ENCODE measurements at regions not wholly inside any gene's neighbourhood (a gene's known extent, or its start where the extent isn't known, plus 50 kb on each side); places are given as distances from the start of the nearest gene placed in this dataset.

DNA sequence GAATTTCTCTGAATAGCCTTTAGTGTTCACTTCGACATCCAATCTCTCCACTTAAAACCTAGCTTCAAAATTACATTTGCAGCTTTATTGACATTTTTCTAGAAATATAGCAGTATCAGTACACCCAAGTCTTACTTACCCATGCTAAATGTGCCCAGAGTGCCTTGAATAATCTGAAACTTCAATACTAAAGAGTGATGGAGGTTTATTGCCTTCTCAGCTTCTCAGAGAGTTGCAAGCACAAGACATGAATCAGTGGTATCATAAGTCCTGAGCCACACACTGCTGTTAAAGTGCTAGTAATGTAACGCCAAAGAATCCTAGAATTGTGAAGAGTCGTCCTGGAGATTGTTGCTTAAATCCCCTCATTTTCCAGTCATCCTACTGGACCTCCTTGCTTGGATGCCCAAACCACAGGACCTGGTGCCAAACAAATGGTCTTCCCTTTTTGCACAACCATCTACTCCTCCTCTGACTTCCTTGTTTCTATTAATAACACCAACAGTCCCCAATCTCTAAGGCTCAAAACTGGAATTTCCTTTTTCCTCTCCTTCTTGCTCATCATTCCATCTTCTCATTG lies 83.2 kb upstream of the SPATS2L start:
- DNase-seq: no peak
- no peak overlapping the region for H3K4me3 Mint-ChIP-seq
- H3K9me3 Mint-ChIP-seq: no peaks in the 10 kb centered on the region
- H3K4me1 Mint-ChIP-seq: no peaks in the 10 kb centered on the region
- peaks cover 4% of the 10 kb centered on the region for H3K27me3 Mint-ChIP-seq
- CTCF ChIA-PET: no interaction called here
- no peaks in the 10 kb centered on the region for H3K36me3 Mint-ChIP-seq
- H3K27ac Mint-ChIP-seq: no peak overlapping the region

DNA sequence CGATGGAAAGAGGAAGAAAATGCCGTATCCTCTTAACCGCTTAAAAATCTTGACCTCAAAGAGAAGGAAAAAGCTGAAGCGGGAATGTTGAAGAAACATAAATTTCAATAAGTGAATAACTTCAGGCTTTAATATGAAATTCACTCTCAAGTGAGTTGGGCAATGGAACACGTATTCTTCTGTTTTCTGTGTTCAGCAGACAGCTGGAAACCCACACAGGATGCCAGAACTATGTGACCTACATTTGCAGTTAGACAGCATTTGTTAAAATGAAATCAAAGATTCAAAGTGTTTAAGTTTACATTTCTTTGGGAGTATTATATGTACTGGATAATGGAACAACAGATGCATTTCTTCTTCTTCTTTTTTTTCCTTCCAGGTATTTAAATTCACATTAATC lies 80.5 kb upstream of the SPATS2L start:
- no peak overlapping the region for H3K4me3 Mint-ChIP-seq
- CTCF ChIA-PET: no interaction called here
- H3K27me3 Mint-ChIP-seq: peaks cover 3% of the 10 kb centered on the region
- DNase-seq: no peak
- H3K9me3 Mint-ChIP-seq: no peaks in the 10 kb centered on the region
- H3K27ac Mint-ChIP-seq: no peak overlapping the region
- no peaks in the 10 kb centered on the region for H3K4me1 Mint-ChIP-seq
- H3K36me3 Mint-ChIP-seq: no peaks in the 10 kb centered on the region

DNA sequence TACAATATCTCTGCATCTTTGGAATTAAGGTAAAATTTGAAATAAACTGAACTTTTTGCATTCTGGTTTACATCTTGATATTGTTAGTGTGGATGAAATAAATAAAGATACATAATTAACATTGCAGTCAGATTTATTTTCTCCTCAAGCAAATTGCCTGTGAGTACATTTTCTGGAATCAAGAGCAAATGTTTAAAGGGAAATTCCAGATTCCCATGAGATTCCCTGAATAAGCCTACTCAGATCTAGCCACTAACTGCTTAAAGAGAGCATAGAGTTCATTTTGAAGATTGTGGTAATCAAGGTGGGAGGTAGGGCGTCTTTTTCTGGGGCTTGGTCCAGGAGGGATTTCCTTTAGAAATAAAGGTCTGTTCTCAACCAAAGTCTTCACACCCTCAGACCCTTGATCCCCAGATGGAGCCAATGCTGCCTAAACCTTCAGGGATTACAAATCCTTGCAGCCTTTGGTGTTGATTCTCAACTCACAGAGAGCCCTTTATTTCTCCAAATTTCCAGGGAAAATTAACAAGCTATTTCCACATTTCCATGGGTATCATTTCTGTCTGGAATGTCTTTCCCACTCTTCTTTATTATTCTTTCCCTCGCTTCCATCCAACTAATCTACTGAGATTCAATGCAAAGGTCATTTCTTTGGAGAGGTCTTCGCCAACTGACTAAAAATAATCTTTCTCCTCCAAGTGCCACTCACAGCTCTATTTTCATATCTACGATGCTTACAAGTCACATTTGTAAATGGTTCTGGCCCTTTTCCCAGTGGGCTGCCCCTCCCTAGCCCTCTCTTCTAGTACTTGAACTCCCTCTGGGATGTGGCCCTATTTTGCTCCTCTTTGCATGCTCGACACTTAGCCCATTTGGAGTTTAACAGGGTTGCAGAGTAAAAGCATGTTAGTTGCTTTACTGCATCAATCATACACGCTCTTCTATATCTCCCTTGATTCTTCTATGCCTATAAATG lies 79.8 kb upstream of the SPATS2L start:
- Mint-ChIP-seq H3K27me3 (peaks cover 3% of the 10 kb centered on the region), H3K4me1 (no peaks in the 10 kb centered on the region), H3K4me3 (no peak overlapping the region), H3K9me3 (no peaks in the 10 kb centered on the region), H3K27ac (no peak overlapping the region), H3K36me3 (no peaks in the 10 kb centered on the region)
- no peak for DNase-seq
- CTCF ChIA-PET: interaction anchor here (1.2 kb wide), 1 partner anchor 12 kb away, joined by 3 read pairs; no protein-coding TSS in a partner anchor

DNA sequence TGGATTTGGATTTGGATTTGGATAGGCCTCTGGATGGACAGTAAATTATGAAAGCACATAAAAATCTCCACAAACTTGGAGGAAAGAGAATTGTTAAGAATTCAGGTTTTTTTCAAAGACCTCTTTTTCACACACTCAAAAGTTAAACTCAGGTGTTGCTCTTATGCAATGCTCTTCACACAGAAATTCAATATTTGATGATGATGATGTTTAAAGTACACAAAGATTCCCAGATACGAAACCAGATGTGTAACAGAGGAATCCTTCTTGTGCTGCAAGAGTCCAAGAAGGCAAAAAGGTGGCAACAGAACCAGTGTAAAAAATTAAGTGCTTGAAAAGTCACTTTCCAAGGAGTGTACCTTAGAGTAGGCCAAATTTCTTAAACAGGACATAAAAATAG lies 75.8 kb upstream of the SPATS2L start:
- no peaks in the 10 kb centered on the region for H3K4me1 Mint-ChIP-seq
- peaks cover 3% of the 10 kb centered on the region for H3K27me3 Mint-ChIP-seq
- no peak for DNase-seq
- no peak overlapping the region for H3K4me3 Mint-ChIP-seq
- H3K9me3 Mint-ChIP-seq: no peaks in the 10 kb centered on the region
- no peak overlapping the region for H3K27ac Mint-ChIP-seq
- CTCF ChIA-PET: no interaction called here
- H3K36me3 Mint-ChIP-seq: no peaks in the 10 kb centered on the region

DNA sequence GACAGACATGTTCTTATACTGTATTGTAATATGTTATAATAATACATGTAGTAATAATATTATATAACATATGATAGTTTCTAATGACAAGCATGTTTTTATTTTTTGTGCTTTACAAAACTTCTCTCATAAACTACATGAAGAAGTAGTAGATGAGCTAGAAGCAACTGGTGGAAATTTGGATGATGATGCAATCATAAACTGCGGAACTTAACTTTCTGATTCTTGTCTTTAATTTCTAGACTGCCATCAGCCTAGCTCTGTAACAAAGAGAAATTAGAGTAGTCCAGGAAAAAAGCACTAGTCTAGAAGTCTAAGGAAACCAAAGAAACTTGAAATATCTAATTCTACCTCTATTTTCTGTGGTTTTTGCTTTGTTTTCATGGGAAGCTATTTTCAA lies 71.0 kb upstream of the SPATS2L start:
- CTCF ChIA-PET: no interaction called here
- no peaks in the 10 kb centered on the region for H3K9me3 Mint-ChIP-seq
- H3K4me1 Mint-ChIP-seq: peaks cover 4% of the 10 kb centered on the region
- no peak overlapping the region for H3K4me3 Mint-ChIP-seq
- H3K27me3 Mint-ChIP-seq: peaks cover 15% of the 10 kb centered on the region
- no peak overlapping the region for H3K27ac Mint-ChIP-seq
- H3K36me3 Mint-ChIP-seq: no peaks in the 10 kb centered on the region
- no peak for DNase-seq

DNA sequence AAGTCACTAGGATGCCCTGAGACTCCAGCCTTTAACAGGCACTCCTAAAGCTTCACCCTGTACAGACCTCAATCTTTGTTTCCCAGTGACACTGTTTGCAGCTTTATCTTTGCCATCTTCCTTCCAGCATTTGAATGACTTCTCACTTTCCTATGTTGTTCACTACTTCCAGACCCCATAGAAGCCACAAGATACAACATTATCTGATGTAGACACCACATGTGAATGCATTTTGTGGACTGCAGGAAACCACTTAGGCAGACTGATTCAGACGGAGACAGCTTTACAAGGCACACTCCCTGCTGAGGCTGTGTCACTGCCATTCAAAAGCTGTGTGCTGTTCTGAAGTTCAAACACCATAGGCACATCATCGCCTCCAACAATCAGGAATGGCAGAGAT lies 67.3 kb upstream of the SPATS2L start:
- CTCF ChIA-PET: interaction anchor here (1.0 to 1.2 kb wide), 2 partner anchors 12 to 526 kb away, joined by 3 read pairs; no protein-coding TSS in a partner anchor
- Mint-ChIP-seq H3K4me1 (peaks cover 4% of the 10 kb centered on the region), H3K9me3 (no peaks in the 10 kb centered on the region), H3K27me3 (peaks cover 21% of the 10 kb centered on the region), H3K36me3 (no peaks in the 10 kb centered on the region), H3K4me3 (no peak overlapping the region), H3K27ac (no peak overlapping the region)
- DNase-seq: no peak

DNA sequence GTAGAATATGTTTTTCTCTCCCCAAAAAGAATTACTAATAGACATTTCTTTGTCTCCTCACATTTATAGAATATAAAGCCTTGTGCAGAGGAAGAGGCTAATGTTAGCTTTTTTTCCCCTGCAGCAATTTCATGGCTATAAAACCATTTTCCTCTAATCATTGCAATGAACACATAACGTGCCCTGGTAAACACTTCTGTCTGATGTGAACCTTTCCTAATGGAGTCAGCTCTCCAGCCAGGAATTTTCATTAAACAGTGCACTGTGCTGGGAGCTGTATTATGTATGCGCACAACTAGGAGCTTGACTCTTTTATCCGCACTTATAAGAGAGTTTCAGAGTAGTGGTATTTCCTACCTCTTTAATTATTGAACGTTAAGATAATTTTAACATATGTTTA lies 63.9 kb upstream of the SPATS2L start:
- no peak for DNase-seq
- H3K27ac Mint-ChIP-seq: no peak overlapping the region
- CTCF ChIA-PET: interaction anchor here (1.2 kb wide), 1 partner anchor 258 kb away, joined by 3 read pairs; no protein-coding TSS in a partner anchor
- no peaks in the 10 kb centered on the region for H3K36me3 Mint-ChIP-seq
- peaks cover 4% of the 10 kb centered on the region for H3K4me1 Mint-ChIP-seq
- no peaks in the 10 kb centered on the region for H3K9me3 Mint-ChIP-seq
- H3K4me3 Mint-ChIP-seq: no peak overlapping the region
- H3K27me3 Mint-ChIP-seq: peaks cover 20% of the 10 kb centered on the region

DNA sequence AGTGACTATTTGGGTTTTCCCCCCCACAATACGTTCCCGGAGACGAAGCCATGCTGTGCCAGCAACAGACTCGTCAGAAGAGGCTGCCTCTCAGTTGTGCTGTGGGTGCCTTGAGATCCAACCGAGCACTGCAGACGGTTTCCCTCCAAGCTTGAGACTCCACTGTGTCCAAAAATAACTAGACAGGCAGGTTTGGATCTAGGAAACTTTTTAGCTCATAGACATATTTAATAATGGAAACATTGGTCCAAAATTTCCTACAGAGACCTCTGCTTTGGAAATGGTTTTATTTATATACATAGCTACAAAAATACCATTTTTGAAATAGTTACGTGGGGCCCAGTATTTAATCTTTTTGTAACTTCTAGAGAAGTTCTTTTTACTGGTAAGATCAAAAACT lies 63.1 kb upstream of the SPATS2L start:
- Mint-ChIP-seq H3K9me3 (no peaks in the 10 kb centered on the region), H3K36me3 (no peaks in the 10 kb centered on the region), H3K27ac (no peak overlapping the region), H3K4me1 (peaks cover 4% of the 10 kb centered on the region), H3K27me3 (peaks cover 12% of the 10 kb centered on the region), H3K4me3 (no peak overlapping the region)
- CTCF ChIA-PET: interaction anchor here (0.7 to 1.2 kb wide), 2 partner anchors 60 to 259 kb away, joined by 3 read pairs; no protein-coding TSS in a partner anchor
- DNase-seq: no peak

DNA sequence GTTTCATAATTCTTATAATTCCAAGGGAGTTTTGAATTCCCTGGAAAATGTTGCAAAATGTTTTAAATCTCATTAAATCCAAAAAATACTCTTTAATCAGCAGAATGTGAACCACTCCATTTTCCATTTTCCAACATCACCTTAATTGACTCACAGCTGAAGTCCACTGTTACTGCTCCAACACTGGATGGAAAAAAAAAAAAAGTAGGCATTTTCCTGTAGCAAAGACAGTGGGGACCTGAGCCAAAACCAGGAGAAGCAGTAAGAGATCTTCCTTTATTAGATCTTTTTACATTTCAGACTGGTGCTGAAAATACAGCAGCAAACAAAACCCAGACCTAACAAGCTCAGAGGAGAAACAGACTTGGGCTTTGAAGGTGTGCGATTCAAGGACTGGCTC lies 62.4 kb upstream of the SPATS2L start:
- Mint-ChIP-seq H3K27ac (no peak overlapping the region), H3K36me3 (no peaks in the 10 kb centered on the region), H3K4me1 (peaks cover 3% of the 10 kb centered on the region), H3K4me3 (no peak overlapping the region), H3K9me3 (no peaks in the 10 kb centered on the region), H3K27me3 (peaks cover 11% of the 10 kb centered on the region)
- CTCF ChIA-PET: no interaction called here
- DNase-seq: no peak

DNA sequence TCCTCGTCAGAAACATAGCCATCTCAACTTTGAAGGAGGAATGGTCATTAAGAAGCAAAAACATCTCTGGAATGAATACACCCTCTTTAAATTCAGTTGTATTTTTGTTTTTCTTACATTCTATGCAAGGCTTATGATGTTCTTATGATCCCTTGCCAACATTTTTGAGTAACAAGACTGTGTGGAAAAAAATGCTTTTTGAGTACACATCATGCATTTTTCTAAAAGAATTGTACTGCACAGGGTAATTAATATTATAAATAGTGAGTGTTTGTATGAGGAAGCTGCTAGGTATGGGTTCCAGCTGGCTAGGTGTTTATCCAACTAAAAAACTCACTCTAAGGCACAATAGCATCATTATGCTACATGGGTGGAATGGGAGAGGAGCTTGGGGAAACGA lies 59.0 kb upstream of the SPATS2L start:
- CTCF ChIA-PET: no interaction called here
- H3K4me3 Mint-ChIP-seq: no peak overlapping the region
- peaks cover 11% of the 10 kb centered on the region for H3K27me3 Mint-ChIP-seq
- no peak for DNase-seq
- no peaks in the 10 kb centered on the region for H3K4me1 Mint-ChIP-seq
- no peaks in the 10 kb centered on the region for H3K36me3 Mint-ChIP-seq
- no peak overlapping the region for H3K27ac Mint-ChIP-seq
- H3K9me3 Mint-ChIP-seq: no peaks in the 10 kb centered on the region

DNA sequence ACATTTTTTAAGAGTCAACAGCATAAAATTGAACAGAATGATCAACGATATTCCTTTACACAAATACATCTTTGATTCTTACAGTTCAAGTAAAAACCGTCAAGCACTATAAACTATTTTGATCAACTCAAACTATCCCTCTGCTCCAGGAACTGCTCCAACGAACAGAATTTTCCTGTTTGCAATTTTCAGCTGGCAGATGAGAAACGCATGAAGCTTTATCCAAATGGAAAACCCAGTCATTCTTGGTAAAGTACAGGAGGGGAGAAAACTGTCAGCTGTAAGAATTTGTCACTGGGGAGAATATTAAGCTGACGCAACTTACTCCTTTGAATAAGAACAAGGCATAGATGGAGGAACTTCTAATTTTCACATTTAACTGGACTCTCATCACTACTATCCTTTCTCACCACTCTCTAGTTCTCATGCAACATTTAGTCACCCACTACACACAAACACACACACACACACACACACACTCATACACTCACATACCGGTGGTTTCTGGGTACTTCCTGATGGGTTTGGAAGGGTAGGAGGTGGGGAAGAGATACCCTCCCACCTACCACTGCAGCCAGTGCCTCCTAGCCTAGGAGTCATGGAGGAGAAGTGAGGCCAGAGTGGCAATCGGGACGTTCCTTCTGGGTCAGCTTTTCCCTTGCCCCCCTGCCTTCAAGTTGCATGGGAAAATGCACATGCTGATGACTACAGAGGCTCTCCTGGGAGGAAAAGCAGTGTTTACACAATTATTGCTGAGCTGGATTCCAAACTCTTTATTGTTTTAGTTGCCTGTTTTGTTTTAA lies 54.0 kb upstream of the SPATS2L start:
- Mint-ChIP-seq H3K27me3 (peaks cover 21% of the 10 kb centered on the region), H3K36me3 (no peaks in the 10 kb centered on the region), H3K4me1 (no peaks in the 10 kb centered on the region), H3K9me3 (no peaks in the 10 kb centered on the region), H3K27ac (no peak overlapping the region), H3K4me3 (no peak overlapping the region)
- no peak for DNase-seq
- CTCF ChIA-PET: interaction anchor here (0.7 kb wide), 1 partner anchor 705 kb away, joined by 3 read pairs; no protein-coding TSS in a partner anchor

DNA sequence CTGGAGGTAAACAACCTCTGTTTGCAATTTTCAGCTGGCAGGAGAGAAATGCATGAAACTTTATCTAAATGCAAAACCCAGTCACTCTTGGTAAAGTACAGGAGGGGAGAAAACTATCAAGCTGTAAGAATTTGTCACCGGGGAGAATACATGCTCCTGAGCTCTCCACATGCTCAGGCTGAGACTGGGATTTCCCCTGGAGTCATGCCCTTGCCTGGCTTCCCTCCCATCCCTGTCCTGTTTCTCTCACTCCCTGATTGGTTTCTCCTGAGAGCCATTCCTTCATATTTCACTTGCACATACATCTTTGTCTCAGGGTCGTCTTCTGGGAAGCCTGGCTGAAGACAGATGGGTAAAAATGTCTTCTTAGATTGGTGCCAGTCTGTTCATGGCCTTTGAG lies 52.9 kb upstream of the SPATS2L start:
- no peaks in the 10 kb centered on the region for H3K9me3 Mint-ChIP-seq
- no peaks in the 10 kb centered on the region for H3K4me1 Mint-ChIP-seq
- DNase-seq: no peak
- H3K4me3 Mint-ChIP-seq: no peak overlapping the region
- no peak overlapping the region for H3K27ac Mint-ChIP-seq
- peaks cover 28% of the 10 kb centered on the region for H3K27me3 Mint-ChIP-seq
- H3K36me3 Mint-ChIP-seq: no peaks in the 10 kb centered on the region
- CTCF ChIA-PET: no interaction called here

DNA sequence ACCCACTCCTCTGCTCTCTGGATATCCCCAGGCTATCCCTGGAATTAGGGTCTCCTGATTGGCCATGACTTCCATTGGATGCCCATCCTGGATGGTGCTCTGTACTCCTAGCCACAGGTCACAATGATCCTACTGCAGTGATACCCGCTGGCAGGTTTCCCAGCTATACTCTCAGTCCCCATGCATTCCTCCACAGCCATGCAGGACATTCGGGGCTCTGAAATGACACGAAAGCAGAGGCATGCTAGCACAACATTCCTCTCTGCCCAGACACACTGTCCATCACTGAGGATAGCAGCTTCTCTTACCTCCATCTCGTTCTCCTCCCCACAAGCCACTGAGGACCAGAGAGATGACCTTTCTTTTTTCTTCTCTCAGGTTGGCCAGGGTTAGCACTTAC lies 51.7 kb upstream of the SPATS2L start:
- no peak overlapping the region for H3K27ac Mint-ChIP-seq
- CTCF ChIA-PET: no interaction called here
- H3K27me3 Mint-ChIP-seq: peaks cover 26% of the 10 kb centered on the region
- H3K4me3 Mint-ChIP-seq: no peak overlapping the region
- no peaks in the 10 kb centered on the region for H3K36me3 Mint-ChIP-seq
- DNase-seq: no peak
- H3K4me1 Mint-ChIP-seq: no peaks in the 10 kb centered on the region
- no peaks in the 10 kb centered on the region for H3K9me3 Mint-ChIP-seq

DNA sequence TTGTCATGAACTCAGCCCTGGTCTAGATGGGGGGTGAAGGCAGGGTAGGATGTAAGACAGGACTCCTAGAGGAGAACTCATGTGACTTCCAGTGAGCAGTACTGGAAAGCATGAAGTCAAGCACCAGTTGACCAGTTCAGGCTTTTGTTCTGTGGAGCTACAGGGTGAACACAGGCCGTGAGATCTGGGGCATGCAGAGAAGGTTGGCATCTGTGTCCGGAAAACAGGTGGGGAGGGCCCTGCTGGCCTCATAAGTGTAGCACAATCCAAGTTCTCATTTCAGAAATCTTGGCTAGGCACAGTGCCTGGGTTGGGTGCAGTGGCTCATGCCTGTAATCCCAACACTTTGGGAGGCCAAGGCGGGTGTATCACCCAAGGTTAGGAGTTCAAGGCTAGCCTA lies 50.9 kb upstream of the SPATS2L start:
- no peak for DNase-seq
- Mint-ChIP-seq H3K4me1 (no peaks in the 10 kb centered on the region), H3K27ac (no peak overlapping the region), H3K27me3 (peaks cover 21% of the 10 kb centered on the region), H3K4me3 (no peak overlapping the region), H3K9me3 (no peaks in the 10 kb centered on the region), H3K36me3 (no peaks in the 10 kb centered on the region)
- CTCF ChIA-PET: no interaction called here

Data from activated naive CD4-positive, alpha-beta T cell treated with anti-CD3 and anti-CD28 coated beads, Interleukin-2, amount 10 ng/mL, durations not matched to agents 7 days and 5 days (primary cell).